DMS79 treated with DMSO at 0.1 percent for 48 hours (cell line): ENCODE measurements at regions not wholly inside any gene's neighbourhood (a gene's known extent, or its start where the extent isn't known, plus 50 kb on each side); places are given as distances from the start of the nearest gene placed in this dataset.
"Not testable (repeated sequence)": the region's sequence is repeated elsewhere in the genome, so short reads cannot be mapped to it uniquely, and the experiment has no call there.

Experiments used
- DNase-seq: peaks from one replicate; lab custom pipeline; 2025; lab: John Stamatoyannopoulos, UW

DNA sequence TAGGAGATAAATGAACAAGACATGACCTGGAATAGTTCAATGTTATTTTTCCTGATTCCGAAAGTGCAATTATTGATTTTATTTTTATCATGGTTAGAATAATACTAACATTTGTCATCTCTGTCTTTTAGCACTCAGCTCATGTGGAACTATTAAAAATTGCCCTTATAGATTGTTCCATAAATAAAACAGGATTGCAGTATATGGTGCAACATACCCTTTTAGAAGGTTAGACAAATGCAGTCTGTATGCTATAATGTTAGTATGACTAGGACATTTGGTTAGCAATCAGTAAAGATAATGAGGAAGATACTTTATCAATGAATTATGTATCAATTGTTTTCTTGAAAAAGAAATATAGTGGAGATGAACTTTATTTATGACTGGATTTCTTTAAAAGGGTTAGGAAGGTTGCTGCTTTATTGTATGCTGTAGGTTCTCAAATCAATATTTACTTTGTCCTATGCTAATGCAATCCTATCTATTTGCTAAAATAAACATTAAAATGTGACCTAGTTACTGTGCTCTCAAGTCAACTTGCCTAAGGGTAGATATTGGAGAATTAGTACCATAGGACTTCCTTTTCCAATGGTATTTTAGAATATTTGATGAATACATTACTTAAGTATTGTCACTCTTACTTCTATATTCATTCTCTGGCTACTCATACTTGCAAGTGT is 348.9 kb upstream of the ISL1 start:
- no peak for DNase-seq

GRCh38 chr5:51039424-51040329 is 343.6 kb upstream of the ISL1 start:
- no peak for DNase-seq

DNA sequence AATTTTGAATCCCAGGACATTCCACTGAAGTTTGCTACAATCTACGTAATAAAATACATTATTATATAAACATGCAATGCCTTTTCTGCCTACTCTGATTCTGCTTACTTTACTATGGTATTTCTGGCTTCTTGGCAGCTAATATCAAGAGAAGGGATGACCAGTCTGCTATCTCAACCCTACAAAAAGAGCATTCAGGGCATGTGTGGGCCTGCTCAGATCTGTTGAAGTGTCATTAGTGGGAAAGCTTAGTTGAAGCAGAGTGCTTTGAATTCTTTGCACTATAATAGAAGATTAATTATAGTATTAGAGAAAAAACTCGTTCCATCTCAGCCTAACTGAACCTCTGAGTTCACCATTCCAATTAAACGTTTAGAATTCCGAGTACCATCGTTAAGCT is 339.5 kb upstream of the ISL1 start:
- DNase-seq = peak; percentile 80

DNA sequence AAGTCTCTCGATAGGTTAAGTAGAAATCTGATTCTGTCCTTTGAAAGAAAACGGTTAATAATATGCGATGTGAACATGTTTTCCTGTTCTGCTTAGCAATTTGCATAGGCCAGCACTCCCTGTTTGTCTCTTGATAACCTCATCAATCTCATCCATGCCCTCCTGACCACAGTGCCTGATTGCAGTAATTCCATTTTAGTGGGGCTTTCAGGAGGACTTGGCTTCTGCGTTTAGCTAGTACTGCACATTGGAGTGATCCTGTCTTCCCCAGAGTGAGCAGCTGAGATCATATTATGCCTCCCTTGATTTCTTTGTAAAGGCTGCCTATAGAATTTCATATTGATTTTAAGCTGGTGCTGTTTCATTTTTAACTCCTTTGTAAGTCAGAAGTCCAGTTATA is 335.9 kb upstream of the ISL1 start:
- DNase-seq = peak; percentile 36

DNA sequence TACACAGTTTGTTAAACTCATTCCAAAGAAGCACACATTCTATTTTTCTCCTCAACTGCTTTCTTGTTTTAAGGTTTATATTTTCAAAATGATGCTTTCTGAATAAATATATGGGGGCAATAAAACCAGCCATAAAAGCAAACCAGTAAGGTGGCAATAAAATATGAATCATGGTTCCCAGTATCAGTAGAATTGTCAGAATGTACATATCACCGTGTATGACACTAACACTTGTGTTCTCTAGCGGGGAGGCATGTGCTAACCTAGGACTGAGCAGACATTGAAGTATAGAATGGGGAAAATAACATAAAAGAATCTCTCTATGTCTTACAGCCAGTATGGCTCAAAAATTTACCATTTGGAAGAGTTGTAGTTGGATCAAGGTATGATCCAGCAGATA is 329.9 kb upstream of the ISL1 start:
- DNase-seq = no peak

DNA sequence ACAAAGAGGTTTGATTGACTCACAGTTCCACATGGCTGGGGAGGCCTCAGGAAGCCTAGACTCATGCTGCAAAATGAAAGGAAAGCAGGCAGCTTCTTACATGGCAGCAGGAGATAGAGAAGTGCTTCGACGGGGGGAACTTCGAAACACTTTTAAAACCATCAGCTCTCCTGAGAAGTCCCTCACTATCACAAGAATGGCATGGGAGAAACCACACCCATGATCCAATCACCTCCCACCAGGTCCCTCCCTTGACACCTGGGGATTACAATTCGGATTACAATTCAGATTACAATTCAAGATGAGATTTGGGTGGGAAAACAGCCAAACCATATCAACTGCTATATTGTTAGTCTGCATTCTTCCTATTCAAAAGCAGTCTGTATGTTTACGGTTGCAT is 322.3 kb upstream of the ISL1 start:
- DNase-seq = no peak

- no peak for DNase-seq
These were observed 310.3 kb upstream of the ISL1 start for GRCh38 chr5:51072937-51073336.

DNA sequence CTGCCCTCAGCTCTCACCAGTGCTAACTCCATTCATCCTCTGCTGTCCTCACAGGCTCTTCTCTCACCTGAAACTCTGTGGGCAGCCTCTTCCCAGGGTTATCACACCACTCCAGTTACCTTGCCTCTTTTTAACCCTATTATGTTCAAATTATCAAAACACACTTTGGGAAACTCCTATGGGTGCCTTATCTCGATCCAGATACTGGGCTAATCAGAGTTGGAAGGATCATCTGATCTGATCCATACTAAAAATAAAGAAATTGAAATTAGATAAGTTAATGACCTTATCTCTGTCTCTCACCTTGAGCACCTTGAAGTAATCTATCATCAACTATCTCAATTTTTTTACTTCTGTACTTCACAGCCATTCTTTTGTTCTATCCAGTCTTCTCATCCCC is 300.5 kb upstream of the ISL1 start:
- no peak for DNase-seq

GRCh38 chr5:51091816-51092215 is 291.4 kb upstream of the ISL1 start:
- no peak for DNase-seq

DNA sequence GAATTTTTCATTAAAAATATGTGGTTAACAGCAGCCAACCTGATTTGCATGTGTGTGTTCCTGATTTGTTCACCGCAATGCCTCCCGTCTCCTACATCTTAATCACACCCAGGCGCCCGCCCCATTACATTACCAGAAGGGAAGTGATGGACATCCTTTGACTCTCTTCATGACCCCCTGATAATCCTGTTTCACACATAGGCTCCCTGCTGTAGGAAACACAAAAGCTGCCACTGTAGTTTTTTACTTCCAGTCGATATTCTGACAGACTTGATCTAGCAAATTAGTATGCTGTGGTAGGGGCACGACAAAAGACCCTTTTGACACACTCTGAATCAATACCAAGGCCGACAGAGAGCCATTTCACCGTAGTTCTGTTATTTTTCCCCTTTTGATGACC is 287.8 kb upstream of the ISL1 start:
- DNase-seq = no peak

GRCh38 chr5:51096859-51097258 is 286.4 kb upstream of the ISL1 start:
- no peak for DNase-seq

DNA sequence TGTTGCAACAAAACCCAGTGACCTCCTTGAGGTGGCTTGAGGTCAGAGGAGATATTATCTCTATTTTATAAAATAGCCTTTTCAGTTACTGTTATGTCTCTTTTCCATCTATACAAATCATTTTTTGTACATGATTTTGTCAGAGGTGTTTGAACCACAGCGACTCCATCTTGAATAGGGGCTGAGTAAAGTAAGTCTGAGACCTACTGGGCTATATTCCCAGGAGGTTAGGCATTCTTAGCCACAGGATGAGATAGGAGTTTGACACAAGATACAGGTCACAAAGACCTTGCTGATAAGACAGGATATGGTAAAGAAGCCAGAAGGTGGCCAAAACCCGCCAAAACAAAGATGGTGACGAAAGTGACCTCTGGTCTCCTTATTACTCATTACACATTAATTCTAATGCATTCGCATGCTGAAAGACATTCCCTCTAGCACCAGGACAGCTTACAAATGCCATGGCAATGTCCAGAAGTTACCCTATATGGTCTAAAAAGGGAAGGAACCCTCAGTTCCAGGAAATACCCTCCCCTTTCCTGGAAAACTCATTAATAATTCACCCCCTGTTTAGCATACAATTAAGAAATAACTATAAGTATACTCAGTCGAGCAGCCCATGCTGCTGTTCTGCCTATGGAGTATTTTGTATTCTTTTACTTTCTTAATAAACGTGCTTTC is 283.9 kb upstream of the ISL1 start:
- no peak for DNase-seq

- no peak for DNase-seq
These were observed 278.7 kb upstream of the ISL1 start for GRCh38 chr5:51104556-51104955.

- no peak for DNase-seq
These were observed 273.4 kb upstream of the ISL1 start for GRCh38 chr5:51109786-51110410.

DNA sequence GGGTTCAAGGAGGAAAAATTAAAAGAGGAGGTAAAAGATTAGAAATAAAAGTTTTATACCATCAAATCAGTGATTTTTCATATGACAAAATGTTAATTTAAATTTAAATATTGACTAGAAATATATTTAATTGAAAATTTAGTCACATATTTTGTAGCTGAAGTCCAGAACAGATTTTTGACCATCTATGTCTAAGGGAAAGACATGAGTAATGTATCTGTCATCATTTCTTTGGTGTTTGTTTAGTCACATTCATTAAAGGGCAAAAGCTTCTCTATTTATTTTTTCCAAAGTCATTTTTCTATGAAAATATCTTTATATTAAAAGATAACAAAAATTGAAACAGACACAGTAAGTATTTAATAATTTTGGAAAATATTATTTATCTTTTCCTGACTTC is 252.0 kb upstream of the ISL1 start:
- DNase-seq = no peak

- no peak for DNase-seq
These were observed 245.1 kb upstream of the ISL1 start for GRCh38 chr5:51138164-51138563.

DNA sequence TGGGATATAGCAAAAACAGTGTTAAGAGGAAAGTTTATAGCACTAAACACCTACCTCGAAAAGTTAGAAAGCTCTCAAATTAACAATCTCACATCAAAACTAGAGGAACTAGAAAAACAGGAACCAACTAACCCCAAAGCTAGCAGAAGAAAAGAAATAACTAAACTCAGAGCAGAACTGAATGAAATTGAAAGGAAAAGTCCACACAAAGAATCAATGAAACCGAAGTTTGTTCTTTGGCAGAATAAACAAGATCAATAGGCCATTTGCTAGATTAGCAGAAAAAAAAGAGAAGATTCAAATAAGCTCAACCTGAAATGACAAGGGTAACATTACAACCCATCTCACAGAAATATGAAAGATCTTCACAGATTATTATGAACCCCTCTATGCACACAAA is 234.8 kb upstream of the ISL1 start:
- no peak for DNase-seq

DNA sequence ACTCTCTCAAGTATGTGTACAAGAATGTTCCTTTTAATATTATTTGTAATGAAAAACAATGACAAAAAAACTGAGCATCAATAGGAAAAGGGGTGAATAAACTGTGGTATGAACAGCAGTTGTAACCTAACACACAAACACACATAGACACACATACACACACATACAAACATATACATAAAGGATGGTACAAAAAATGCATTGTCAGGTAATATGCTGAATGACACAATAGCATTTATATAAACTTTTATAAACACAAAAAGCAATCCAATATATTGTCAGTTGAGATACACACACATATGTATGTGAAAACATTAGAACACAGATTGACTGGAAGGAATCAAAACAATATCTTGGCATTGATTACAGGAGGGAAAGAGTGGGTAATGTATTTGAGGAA is 227.0 kb upstream of the ISL1 start:
- DNase-seq = no peak

- DNase-seq = no peak
These were observed 226.4 kb upstream of the ISL1 start for GRCh38 chr5:51156838-51157237.

GRCh38 chr5:51159164-51159563 is 224.1 kb upstream of the ISL1 start:
- no peak for DNase-seq

DNA sequence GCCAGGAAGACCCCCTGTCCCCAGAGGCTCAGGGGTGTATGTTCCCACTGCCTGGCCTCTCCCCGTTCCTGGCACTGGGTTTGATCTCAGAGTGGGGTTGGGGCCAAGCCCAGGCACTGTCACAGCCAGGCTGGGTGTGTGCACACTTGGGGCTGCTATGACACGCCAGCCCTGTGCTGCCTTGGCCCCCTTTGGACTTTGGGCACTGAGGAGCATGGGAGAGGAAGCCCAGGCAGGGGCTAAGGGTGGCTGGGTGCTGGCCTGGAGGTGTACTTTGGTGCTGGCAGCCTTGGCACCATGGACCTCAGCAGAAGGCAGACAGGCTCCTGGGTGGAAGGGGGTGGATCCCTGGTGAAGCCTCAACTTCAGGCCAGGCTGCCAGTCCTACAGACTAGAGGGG is 223.6 kb upstream of the ISL1 start:
- DNase-seq = no peak

DNA sequence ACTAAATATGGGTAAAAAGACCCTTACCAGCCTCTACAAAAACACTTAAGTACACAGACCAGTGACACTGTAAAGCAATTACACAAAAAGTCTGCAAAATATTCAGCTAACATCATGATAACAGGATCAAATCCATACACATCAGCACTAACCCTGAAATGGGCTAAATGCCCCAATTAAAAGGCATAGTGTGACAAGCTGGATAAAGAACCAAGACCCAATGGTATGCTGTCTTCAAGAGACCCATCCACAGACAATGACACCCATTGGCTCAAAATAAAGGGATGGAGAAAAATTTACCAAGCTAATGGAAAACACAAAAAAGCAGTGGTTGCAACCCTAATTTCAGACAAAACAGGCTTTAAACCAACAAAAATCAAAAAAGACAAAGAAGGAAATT is 221.0 kb upstream of the ISL1 start:
- DNase-seq = no peak

DNA sequence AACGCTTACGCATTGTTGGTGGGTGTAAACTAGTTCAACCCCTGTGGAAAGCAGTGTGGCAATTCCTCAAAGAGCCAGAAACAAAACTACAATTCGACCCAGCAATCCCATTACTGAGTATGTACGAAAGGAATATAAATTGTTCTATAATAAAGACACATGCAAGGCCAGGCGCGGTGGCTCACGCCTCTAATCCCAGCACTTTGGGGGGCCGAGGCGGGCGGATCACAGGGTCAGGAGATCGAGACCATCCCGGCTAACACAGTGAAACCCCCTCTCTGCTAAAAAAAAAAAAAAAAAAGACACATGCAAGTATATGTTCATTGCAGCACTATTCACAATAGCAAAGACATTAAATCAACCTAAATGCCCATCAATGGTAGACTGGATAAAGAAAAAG is 217.6 kb upstream of the ISL1 start:
- not testable (repeated sequence) for DNase-seq
